ENCODE measurements at regions not wholly inside any gene's neighbourhood (a gene's known extent, or its start where the extent isn't known, plus 50 kb on each side); places are given as distances from the start of the nearest gene placed in this dataset.

- Histone ChIP-seq H2AFZ (ENCODE audit: low read length) (no peak overlapping the region), H3K9me3 (ENCODE audit: low read depth, low read length) (no peaks in the 10 kb centered on the region), H3K27ac (ENCODE audit: low read depth, low read length) (no peak overlapping the region), H3K36me3 (ENCODE audit: insufficient read depth, low read length) (no peaks in the 10 kb centered on the region), H4K20me1 (ENCODE audit: insufficient read depth, low read length) (no peaks in the 10 kb centered on the region), H3K79me2 (ENCODE audit: insufficient read depth, low read length) (no peaks in the 10 kb centered on the region), H3K4me1 (ENCODE audit: insufficient read depth, low read length) (peaks cover 11% of the 10 kb centered on the region), H3K4me3 (ENCODE audit: insufficient read depth, low read length) (no peak overlapping the region), H3K4me2 (ENCODE audit: insufficient read depth, low read length) (no peak overlapping the region), H3K27me3 (ENCODE audit: insufficient read depth, low read length) (no peaks in the 10 kb centered on the region)
- DNase-seq (ENCODE audit: insufficient read length, low spot score, missing footprints): no peak
- TF ChIP-seq CTCF (IDR thresholded peaks at IDR 0.05; ENCODE audit: extremely low read depth, low read depth, low read length): no peak
Observed at GRCh38 chr2:48844417-48845155, 89.1 kb upstream of the LHCGR start.

- no peak for TF ChIP-seq CTCF (IDR thresholded peaks at IDR 0.05; ENCODE audit: extremely low read depth, low read depth, low read length)
- DNase-seq (ENCODE audit: insufficient read length, low spot score, missing footprints): no peak
- Histone ChIP-seq H4K20me1 (ENCODE audit: insufficient read depth, low read length) (no peaks in the 10 kb centered on the region), H3K36me3 (ENCODE audit: insufficient read depth, low read length) (no peaks in the 10 kb centered on the region), H3K79me2 (ENCODE audit: insufficient read depth, low read length) (no peaks in the 10 kb centered on the region), H2AFZ (ENCODE audit: low read length) (no peak overlapping the region), H3K27me3 (ENCODE audit: insufficient read depth, low read length) (no peaks in the 10 kb centered on the region), H3K9me3 (ENCODE audit: low read depth, low read length) (no peaks in the 10 kb centered on the region), H3K4me2 (ENCODE audit: insufficient read depth, low read length) (no peak overlapping the region), H3K4me1 (ENCODE audit: insufficient read depth, low read length) (peaks cover 11% of the 10 kb centered on the region), H3K4me3 (ENCODE audit: insufficient read depth, low read length) (no peak overlapping the region), H3K27ac (ENCODE audit: low read depth, low read length) (no peak overlapping the region)
Observed at GRCh38 chr2:48841126-48841525, 85.6 kb upstream of the LHCGR start.

- no peaks in the 10 kb centered on the region for H3K79me2 ChIP-seq (ENCODE audit: insufficient read depth, low read length)
- no peak overlapping the region for H2AFZ ChIP-seq (ENCODE audit: low read length)
- H3K27ac ChIP-seq (ENCODE audit: low read depth, low read length): no peak overlapping the region
- no peaks in the 10 kb centered on the region for H4K20me1 ChIP-seq (ENCODE audit: insufficient read depth, low read length)
- no peaks in the 10 kb centered on the region for H3K4me1 ChIP-seq (ENCODE audit: insufficient read depth, low read length)
- no peak overlapping the region for H3K4me3 ChIP-seq (ENCODE audit: insufficient read depth, low read length)
- H3K4me2 ChIP-seq (ENCODE audit: insufficient read depth, low read length): no peak overlapping the region
- DNase-seq (ENCODE audit: insufficient read length, low spot score, missing footprints): no peak
- no peaks in the 10 kb centered on the region for H3K9me3 ChIP-seq (ENCODE audit: low read depth, low read length)
- TF ChIP-seq CTCF (IDR thresholded peaks at IDR 0.05; ENCODE audit: extremely low read depth, low read depth, low read length): no peak
- H3K36me3 ChIP-seq (ENCODE audit: insufficient read depth, low read length): no peaks in the 10 kb centered on the region
- no peaks in the 10 kb centered on the region for H3K27me3 ChIP-seq (ENCODE audit: insufficient read depth, low read length)
Observed at GRCh38 chr2:48838029-48838428, 82.5 kb upstream of the LHCGR start.

- TF ChIP-seq CTCF (IDR thresholded peaks at IDR 0.05; ENCODE audit: extremely low read depth, low read depth, low read length): no peak
- peaks cover 2% of the 10 kb centered on the region for H3K4me1 ChIP-seq (ENCODE audit: insufficient read depth, low read length)
- no peak overlapping the region for H3K27ac ChIP-seq (ENCODE audit: low read depth, low read length)
- DNase-seq (ENCODE audit: insufficient read length, low spot score, missing footprints): no peak
- H4K20me1 ChIP-seq (ENCODE audit: insufficient read depth, low read length): no peaks in the 10 kb centered on the region
- H3K79me2 ChIP-seq (ENCODE audit: insufficient read depth, low read length): no peaks in the 10 kb centered on the region
- H3K4me3 ChIP-seq (ENCODE audit: insufficient read depth, low read length): no peak overlapping the region
- no peak overlapping the region for H2AFZ ChIP-seq (ENCODE audit: low read length)
- no peaks in the 10 kb centered on the region for H3K36me3 ChIP-seq (ENCODE audit: insufficient read depth, low read length)
- H3K9me3 ChIP-seq (ENCODE audit: low read depth, low read length): no peaks in the 10 kb centered on the region
- H3K27me3 ChIP-seq (ENCODE audit: insufficient read depth, low read length): no peaks in the 10 kb centered on the region
- H3K4me2 ChIP-seq (ENCODE audit: insufficient read depth, low read length): no peak overlapping the region
Observed at GRCh38 chr2:48829569-48829968, 74.0 kb upstream of the LHCGR start.

Measured in osteoblast (primary cell).